ENCODE measurements at regions not wholly inside any gene's neighbourhood (a gene's known extent, or its start where the extent isn't known, plus 50 kb on each side); places are given as distances from the start of the nearest gene placed in this dataset.
"Not testable (repeated sequence)": the region's sequence is repeated elsewhere in the genome, so short reads cannot be mapped to it uniquely, and the experiment has no call there.

DNA sequence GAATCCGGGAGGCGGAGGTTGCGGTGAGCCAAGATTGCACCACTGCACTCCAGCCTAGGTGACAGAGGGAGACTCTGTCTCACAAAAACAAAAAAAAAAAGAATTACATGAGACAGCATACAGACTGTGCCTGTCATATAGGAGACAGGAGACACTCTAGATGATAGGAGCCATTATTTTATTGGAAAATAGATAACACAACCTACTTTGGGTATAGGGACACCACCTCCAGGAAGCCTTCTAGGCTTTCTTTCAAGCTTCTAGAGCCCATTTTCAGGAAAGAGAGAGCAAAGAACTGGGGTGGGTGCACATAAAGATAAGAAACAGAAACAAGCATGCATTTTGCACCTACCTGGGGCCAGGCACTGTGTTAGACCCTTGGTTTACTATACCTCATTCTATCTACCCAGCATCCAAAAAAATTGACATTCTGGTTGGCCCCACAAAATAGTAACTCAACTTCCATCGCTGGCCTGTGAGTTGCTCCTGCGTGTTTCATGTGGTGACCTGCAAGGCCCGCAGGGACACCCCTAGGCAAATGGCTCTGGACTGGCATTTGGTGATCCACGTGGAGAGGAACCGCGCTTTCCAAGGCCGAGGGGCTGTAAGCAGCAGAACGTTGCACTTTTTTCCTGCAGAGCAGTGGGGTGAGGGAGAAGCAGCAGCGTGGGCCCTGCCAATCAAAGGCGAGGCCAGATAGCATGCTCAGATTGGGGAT lies 57.1 kb upstream of the CACUL1 start:
- DNase-seq (ENCODE audit: low read depth) = no peak
- no peak overlapping the region for H3K4me3 ChIP-seq (ENCODE audit: low read depth, low read length)
- TF ChIP-seq, protein P1, sequence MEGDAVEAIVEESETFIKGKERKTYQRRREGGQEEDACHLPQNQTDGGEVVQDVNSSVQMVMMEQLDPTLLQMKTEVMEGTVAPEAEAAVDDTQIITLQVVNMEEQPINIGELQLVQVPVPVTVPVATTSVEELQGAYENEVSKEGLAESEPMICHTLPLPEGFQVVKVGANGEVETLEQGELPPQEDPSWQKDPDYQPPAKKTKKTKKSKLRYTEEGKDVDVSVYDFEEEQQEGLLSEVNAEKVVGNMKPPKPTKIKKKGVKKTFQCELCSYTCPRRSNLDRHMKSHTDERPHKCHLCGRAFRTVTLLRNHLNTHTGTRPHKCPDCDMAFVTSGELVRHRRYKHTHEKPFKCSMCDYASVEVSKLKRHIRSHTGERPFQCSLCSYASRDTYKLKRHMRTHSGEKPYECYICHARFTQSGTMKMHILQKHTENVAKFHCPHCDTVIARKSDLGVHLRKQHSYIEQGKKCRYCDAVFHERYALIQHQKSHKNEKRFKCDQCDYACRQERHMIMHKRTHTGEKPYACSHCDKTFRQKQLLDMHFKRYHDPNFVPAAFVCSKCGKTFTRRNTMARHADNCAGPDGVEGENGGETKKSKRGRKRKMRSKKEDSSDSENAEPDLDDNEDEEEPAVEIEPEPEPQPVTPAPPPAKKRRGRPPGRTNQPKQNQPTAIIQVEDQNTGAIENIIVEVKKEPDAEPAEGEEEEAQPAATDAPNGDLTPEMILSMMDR (IDR thresholded peaks at IDR 0.05; ENCODE audit: control insufficient read depth, extremely low read depth, insufficient read depth) = no peak

DNA sequence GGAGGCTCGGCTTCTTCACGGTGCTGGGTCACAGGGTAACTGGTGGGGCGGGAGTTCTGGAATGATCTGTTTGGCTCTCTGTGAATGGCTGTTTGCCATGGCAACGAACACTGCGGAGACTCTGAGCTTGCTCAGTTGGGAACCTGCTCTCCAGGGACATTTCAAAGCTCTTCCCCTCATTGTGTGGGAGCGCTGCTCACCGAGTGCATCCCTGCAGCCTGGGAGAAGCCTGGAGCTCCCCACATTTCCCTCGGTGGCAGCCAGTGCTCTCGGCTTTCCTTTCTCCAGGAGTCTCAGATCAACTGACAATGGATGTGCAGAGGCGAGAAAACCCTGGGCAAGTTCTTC lies 57.6 kb upstream of the CACUL1 start:
- no peak overlapping the region for H3K4me3 ChIP-seq (ENCODE audit: low read depth, low read length)
- DNase-seq (ENCODE audit: low read depth) = no peak
- TF ChIP-seq, protein P1 (IDR thresholded peaks at IDR 0.05; ENCODE audit: control insufficient read depth, extremely low read depth, insufficient read depth) = no peak

DNA sequence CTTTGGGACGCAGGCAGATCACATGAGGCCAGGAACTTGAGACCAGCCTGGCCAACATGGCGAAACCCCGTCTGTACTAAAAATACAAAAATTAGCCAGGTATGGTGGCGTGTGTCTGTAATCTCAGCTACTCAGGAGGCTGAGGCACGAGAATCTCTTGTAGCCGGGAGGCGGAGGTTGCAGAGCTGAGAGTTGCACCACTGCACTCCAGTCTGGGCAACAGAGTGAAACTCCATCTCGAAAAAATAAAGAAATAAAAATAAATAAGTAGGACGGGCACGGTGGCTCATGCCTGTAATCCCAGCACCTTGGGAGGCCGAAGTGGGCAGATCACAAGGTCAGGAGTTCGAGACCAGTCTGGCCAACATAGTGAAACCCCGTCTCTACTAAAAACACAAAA lies 58.2 kb upstream of the CACUL1 start:
- not testable (repeated sequence) for DNase-seq (ENCODE audit: low read depth); H3K4me3 ChIP-seq (ENCODE audit: low read depth, low read length)

DNA sequence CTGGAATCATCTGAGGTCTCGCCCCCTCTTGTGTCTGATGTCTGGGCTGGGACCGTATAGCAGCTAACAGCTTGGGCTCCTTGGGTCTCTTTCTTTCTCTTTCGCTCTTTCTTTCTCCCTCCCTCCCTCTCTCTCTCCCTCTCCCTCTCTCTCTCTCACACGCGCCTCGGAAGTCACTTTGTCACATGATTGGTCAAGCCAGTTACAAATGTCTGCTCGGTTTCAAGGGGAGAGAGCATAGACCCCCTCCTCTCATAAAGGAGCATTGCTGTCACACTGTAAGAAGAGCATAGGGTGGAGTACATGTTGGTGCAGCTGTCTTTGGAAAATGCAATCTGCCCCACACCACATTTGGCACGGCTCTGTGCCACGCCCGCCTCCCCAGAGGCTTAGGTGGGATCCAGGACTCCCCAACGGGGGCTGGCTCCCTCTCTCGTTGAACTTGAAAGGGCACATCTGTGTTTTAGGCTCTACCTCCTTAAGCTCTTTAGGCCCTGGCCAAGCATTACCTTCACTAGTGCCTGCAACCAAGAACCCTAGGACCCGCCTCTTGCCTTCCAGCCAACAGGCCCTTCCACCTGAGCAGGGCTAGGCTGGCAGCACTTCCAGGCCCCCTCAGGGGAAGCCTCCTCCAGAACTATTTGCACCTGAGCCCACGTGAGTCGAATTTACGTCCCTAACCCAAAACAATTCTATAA lies 61.9 kb upstream of the CACUL1 start:
- no peak overlapping the region for H3K4me3 ChIP-seq (ENCODE audit: low read depth, low read length)
- no peak for DNase-seq (ENCODE audit: low read depth)
- TF ChIP-seq, protein P1 (IDR thresholded peaks at IDR 0.05; ENCODE audit: control insufficient read depth, extremely low read depth, insufficient read depth) = no peak

DNA sequence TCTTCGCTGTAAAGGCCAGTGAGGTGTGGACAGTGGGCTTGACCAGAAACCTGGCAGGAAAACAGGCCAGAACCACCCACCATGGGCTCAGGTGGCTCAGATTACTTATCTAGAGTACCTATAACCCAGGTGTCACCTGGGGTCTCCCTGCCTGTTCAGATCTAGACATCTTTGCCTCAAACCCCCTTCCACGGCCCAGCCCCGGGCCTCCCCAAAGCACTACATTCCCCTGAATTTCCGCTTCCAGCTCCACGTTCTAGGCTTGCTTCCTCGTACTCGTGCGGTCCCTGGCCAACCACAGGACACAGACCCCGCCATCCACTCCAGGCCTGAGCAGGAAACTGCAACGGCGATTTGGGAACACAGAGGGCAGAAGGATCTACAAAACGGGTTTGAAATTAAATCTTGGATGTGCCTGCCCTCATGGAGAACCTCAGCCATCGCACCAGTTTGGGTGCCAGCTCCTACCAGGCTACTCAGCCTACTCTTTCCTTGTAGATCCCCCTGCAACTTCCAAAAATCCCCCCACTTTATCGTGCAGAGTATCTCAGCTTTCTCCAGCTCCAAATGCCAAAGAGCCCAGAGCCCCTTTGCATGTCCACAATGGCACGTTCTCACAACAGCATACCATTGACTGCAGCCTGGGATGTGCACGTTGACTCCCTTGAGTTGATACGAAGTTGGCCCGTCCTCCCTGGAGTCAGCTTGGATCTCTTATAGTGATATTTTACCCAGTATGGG lies 62.7 kb upstream of the CACUL1 start:
- DNase-seq (ENCODE audit: low read depth) = no peak
- TF ChIP-seq, protein P1 (IDR thresholded peaks at IDR 0.05; ENCODE audit: control insufficient read depth, extremely low read depth, insufficient read depth) = no peak
- H3K4me3 ChIP-seq (ENCODE audit: low read depth, low read length) = no peak overlapping the region

DNA sequence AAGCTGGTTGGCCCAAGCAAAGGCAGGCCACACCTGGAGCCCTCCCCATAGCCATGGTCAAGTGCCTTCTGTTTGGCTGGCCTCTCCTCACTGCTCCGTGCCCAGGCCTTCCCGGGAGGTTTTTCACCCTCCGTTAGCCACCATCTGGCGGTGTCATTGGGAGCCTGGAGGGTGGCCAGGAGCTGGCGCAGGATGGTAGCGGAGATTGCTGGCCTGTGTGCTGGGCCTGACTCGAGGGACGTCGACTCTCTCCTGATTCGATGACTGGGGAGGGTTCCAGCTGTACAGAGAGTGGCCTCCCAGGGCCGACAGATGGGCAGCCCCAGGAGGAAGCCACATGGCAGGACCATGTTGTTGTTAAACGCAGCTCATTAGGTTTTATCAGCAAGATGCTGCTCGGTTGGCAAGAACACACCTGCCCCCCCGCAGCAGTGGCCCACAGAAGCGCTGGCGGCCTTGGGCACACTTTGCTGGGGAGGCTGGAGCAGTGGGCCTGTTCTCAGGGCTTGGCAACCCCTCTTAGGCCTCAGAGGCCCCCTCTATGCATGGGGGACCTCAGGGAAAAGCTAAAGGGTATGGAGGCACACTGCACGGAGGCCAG lies 64.0 kb upstream of the CACUL1 start:
- DNase-seq (ENCODE audit: low read depth) = no peak
- no peak overlapping the region for H3K4me3 ChIP-seq (ENCODE audit: low read depth, low read length)

More for the DNA sequence above, 64.0 kb upstream of the CACUL1 start:
- TF ChIP-seq, protein P1 (IDR thresholded peaks at IDR 0.05; ENCODE audit: control insufficient read depth, extremely low read depth, insufficient read depth) = no peak

Data from LNCaP clone FGC (cell line).